Right renal cortex interstitium (tissue), 3 donors: ENCODE measurements at regions not wholly inside any gene's neighbourhood (a gene's known extent, or its start where the extent isn't known, plus 50 kb on each side); places are given as distances from the start of the nearest gene placed in this dataset.

Experiments used
- DNase-seq, 3 donors: peaks; one replicate each; pipeline ENCODE4 v3.0.0-alpha.2; 2013; ENCODE audit warnings: low read depth in 3 of 3, low spot score in 2 of 3

DNA sequence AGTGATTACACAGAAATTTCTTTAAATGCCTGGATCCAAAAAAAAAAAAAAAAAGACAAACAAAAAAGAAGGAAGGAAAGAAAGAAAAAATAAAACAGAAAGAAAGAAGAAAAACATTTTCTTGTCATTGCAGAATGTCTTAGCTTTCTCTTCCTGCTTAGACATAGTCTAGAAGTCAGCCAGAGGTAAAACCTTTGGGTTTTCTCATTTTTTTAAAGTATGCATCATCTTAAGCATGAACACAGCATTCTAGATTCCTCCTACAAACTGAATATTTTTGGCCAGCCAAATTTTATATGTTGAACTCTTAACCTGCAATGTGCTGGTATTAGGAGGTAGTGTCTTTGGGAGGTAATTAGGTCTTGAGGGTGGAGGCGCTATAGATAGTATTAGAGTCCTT, 243.9 kb downstream of the TRIB2 start:
- no peak for DNase-seq

DNA sequence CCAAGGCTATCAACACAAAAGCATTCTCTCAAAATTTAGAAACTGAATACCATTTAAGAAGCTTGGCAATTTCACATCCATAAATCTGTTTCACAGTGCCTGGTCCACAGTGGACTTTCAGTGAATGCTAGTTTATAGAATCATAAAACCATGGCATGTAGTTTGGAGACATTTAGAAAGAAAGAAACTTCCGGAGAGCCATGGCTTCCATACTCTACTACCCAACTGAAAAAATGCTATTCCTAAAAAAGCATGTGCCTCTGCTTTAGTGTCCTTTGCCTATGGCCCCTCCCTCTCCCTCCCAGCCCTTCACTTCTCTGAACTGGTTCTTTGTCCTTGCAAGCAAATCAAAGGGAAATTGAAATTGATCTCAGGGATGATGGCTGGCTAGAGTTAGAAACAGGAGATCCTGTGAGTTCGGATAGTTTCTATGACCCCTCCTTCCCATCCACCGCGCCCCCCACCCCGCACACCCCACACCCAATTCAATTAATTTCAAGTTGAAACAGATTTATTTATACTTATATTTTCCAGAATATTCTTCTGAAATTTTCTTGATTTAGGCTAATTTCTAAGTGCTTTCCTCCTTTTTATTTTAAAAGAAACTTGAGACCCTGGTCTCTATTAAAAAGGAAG, 248.3 kb downstream of the TRIB2 start:
- DNase-seq, result no peak

DNA sequence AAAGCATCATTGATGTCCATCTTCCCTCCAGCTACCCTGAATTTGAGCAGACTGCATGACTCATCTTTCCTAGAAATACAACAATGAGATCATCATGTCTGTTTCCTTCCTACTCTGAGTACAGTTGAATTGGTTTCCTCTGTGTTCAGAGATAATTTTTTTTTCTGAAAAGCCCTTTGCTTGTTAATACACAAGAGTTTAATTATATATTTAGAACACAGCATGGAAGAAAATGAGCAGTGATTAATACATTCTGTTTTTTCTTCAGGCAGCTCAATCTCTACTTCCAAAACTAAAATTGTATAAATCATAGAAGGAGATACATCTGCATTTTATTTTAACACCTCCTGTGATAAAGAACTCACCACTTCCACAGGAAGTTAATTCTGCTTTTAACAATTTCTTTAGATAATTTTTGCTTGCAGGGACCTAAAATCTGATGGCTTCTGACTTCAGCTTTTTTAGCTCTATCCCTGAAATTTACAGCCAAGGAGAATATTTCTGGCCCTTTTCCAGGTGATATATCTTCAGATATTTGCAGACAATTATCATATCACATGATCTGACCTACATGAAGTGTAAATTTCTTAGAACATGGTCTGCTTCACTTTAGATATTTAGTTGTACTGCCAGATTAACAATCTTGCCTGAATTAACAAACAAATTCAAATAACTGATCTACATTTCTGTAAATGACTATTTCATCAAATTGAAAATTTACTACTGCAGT, 249.0 kb downstream of the TRIB2 start:
- no peak for DNase-seq

DNA sequence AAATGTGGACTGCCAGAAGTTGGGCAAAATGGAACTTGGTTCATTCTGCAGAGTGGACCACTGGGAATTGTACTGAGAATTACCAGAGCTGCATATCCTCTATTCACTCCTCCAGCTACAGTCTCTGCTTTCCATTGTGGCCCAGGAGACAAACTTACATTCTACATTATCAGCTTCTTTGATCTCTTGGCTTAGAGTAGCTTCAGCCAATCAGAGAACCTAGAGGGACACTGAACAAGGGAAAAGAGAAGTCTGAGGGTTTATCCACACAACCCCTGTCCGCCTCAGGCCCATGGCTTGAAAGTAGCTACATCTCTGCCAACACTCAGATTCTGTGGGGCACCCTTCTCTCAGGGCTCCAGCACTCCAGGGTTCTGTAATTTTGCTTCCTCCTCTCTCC, 251.1 kb downstream of the TRIB2 start:
- DNase-seq, result no peak

DNA sequence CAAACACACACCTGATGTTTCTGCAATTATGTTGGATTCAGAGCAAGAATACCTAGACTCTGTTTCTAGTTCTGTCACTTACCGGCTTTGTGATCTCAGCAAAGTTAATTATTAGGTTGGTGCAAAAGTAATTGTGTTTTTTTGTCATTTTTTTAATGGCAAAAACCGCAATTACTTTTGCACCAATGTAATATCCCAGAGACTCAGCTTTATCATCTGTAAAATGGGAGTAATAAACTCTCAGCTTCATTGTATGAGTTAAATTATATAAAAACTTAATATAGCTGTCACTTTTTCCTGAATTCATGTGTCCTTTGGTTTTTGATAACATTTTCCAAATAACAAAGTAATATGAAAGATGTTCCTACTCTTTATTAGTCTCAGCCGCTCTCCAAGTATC, 251.7 kb downstream of the TRIB2 start:
- DNase-seq, result no peak

DNA sequence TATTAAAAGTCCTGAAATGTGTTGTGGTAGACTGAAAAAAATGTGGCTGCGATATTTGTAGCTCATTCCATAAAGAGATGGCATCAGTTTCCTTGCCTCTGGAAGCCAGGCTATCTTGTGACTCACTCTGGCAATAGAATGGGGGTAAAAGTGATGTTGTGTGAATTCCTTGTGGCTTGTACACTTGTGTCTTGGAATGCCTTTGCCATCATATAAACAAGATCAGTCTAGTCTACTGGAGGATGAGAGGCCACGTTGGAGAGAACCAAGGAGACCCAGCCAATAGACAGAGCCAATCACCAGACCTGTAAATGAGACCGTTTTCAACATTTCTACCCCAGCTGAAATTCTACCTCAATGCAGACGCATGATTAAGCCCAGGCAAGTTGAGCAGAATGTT, 254.1 kb downstream of the TRIB2 start:
- DNase-seq, result no peak

DNA sequence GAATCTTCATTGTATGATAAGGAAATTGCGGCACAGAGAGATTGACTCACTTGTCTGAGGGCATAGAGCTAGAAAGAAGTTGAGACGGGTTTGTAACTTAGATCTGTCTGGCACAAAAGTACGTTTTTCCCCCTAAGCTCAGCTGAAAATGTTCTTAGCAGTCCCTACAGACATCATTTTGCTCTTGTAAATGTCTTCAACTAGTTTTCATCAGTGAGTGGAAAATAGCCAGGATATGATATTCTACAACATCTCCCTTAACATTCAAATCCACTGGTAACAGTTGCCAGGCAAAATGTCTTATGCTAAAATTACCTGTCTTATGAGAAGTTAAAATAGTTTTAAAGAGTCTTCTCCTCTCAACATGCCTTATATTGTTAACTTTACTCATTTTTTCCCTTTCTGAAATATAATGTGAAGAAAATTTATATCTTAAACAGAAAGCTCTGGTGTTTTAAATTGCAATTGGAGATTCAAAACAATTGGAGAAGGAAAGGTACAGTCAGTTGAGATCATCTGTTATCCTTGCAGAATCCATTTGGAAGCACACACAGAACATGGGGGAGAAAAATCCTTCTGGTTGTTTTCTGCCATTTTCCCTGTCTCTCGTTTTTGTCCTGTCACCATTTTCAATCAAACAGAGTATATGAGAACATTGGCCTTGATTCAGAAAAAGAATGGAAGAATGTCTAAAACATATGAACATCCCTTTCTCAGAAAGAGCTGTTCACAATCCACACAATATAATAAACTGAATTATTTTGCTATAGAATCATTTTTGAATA, 255.0 kb downstream of the TRIB2 start:
- DNase-seq, result no peak

DNA sequence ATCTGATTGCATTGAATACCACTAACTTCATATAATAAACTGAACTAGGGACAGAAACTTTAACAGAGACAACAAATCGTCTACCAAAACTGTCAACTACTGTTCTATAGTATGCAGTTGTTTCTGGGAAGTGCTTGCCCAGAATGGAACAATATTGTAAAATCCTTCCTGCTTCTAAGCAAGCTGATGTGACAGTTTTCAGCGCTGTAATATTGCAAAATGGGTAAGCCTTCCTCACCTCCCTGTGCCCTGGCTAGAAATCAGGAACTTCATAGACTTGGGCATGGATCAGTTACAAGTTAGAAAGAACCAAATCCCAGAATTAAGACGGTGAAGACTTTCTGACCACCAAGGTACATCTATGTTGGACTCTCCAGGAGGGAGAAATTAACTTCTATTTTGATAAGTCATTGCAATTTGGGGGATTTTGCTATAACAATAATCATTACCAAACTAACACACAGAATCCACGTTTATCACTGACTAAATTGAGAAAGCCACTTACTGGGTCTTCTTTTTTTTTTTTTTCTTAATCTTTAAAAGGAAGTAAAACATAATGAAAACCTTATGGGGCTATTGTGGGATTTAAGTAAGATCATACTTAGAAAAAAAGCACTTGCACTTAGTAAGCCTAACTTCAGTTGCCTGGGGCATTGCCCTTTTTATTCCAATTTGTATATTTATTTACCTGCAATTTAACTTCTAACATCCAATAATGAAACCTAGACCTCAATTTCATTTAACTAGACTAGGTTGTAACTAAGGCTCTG, 261.5 kb downstream of the TRIB2 start:
- DNase-seq, result no peak

DNA sequence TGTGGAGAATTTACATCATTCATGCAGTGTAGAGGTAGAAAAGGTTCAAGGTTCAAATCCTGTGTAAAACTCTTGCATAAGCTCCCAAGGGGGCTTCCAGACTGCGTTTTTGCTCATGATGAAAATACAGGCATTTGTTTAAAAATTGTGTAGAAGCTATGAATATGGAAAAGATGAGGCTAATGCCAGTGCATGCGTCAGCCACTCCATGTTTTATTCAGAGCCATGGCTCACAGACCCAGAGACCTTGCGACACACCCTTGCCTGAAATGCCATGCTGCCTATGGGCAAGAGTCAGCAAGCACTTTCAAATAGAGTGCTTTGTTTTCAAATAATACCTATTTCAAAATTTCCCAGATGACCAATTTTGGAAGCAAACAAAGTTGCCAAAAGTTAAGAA, 262.3 kb downstream of the TRIB2 start:
- DNase-seq, result no peak

DNA sequence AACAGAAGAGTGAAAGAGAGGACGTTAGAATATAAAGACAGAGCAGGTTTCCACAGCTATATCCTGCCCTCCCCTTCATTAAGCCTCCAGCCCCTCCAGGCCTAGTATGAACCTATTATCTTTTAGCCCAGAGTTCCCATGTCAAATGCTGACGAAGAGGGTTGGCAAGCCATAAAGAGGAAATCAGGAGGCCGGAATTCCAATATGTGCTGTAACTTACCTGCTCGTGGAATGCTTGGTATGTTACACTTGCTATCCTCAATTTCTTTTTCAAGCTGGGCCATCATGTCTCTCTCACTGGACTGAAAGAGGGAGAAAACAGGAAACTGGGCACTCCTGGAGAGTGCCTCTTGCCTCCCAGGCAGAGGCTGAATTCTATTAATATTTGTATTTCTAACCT, 264.1 kb downstream of the TRIB2 start:
- DNase-seq, result no peak

DNA sequence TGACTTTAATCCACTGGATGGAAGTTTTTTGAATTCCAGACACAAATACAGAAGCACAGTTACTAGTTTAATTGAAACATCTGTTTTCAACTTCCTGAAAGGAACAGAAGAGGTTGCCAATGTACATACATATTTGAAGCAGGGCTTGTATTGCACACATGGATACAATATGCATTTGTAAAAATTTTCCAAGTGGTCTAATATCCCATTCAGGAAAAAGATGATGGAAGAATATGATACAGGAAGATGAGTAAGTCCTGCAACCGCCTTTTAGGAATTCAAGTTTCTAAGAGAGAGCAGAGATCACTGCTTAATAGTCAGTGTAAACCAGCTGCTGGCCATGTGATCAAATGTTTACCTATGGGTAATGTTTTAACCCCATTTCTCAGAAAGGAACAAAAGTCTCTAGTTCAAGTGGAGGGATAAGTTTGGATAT, 265.4 kb downstream of the TRIB2 start:
- no peak for DNase-seq

DNA sequence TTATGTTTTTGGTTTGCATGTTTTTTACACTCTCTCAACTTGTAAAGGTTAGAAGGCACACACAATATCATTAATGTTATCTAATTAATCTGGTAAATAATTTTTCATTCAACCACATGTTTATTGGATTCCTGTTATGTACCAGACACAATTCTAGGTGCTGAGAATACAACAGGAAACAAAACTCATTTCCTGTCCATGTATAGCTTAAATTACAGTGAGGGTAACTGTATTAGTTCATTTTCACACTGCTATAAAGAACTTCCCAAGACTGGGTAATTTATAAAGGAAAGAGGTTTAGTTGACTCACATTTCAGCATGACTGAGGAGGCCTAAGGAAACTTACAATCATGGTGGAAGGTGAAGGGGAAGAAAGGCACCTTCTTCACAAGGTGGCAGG, 270.5 kb downstream of the TRIB2 start:
- no peak for DNase-seq

DNA sequence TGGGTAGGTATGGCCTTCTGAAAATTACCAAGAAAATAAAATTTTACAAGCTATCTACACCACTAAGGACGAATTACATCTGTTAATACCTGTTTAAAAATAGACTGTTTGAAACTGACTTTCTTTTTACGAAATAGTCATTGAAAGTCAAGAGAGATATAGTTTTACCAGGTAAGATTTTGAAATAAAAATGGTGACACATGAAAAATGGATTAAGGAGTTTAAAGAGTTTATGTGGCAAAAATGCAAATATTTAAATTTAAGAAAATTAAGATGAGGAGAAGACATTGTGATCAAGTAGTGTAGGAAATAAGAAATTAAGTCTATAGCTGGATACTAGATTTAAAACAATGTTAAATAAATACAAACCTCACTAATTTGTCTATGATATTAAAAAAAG, 271.5 kb downstream of the TRIB2 start:
- no peak for DNase-seq

DNA sequence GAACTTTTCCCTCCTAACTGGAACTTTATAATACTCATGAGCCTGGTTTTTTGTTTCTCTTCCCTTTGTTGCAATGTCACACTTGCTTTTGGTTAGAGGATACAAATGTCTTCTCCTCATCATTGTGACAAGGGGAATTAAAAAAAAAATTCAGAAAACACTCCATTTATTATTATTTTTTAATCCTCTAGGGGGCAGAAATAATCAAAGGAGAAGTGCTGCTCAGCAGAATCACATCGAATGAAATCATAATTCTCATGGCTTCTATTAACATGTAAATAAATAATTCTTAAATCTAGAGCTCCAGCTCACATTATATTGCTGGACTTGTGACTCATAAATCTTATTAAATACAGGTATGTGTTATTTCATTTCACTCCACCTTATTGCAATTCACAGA, 273.8 kb downstream of the TRIB2 start:
- no peak for DNase-seq

DNA sequence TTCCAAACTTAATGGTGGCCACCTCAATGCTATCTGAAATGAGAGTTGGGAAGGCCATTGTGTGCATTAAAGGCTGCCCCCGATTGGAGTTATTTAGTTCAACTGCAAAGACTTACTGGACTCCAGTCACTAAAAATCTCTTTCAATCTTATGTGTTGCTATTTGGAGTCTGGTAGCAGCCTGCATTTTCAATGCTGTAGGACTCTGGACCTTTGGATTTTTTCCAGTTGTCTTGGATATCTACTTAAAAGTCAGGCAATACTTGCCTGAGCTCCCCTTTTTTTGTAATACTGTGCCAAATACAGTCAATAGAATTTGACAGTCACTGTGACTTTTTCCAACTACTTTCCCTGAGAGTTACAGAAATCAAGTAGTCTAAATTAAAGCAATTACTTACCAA, 281.9 kb downstream of the TRIB2 start:
- DNase-seq, result no peak

DNA sequence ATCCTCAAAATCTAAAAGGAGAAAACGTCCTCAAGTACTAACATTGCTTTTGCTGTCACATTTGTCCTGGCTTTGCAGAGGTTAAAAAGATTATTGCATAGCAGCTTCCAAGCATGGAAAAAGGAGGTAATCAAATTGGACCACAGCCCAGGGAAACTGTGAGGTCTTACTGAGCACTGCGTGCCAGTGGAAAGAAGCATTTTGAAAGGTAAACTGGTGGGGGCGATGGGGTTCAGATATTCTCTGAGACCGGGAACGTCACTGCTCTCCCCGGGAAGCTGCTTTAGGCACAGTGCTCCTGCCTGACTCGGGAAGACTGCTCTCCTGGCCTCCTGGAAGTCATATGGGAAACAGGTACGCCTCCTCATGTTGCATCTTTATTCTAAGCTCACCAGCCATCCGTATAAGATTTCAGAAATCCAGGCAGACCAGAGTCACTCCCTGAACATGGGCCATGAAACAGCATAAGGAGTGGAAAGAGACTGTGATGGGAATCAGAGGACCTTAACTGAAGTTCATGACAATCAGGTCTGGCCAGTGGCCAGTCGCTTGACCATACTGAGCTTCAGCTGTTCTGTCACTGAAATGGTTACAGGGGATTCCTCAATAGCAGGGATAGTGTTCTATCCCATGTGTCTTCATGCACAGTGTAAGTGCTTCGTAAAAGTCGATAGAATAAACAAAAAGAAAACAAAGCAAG, 284.1 kb downstream of the TRIB2 start:
- no peak for DNase-seq

DNA sequence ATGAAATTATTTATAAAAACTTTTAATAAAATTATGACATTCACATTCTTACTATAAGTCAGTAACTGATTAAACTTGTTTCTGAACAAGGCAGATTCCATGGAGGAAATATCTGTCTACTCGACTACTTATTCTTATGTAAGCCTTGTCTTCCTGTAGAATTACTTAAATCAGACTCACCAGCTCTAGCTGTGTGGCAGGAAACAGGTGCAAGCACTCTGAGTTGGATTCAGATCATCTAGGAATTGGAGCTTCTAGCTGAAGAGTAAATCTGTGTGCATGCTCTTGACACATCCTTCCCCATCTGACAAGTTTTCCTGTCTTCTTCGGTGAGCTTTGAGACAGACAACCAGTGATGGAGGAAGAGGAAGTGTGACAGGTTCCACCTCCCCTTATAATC, 284.7 kb downstream of the TRIB2 start:
- DNase-seq, result no peak

DNA sequence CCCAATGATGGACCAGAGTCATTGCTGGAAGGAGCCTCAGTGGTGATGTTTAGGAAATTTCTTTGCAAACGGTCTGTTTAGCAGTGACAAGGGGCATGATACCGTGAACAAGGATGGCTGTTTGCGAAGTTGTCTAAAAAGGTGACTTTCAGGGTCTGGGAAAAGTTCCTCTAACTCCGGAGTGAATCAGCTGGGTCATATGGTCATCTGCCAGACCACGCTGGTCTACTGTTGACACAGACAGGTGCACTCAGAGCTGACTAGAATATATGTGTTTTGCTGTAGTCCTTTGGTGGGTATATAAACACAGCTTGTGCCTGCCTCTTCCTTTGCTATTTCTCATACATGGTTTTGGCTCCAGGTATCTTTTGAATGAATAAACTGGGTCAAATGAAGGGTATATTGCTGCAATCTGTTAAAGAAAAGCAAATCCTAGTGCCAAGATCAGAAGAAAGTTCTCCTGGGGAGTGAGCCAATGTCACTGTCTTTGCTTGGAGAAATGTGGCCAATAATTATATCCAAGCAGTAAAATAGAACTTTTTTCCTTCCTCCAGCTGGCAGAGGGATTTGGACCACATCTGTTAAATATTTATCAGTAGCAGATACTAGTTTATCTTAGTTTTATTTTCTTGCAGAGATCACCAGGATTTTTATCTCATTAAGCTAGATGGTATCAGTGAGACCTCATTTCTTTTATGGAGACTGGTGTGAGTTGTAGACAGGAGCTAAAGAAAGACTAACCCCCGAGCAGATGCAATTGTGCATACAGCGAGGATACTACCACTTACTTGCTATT, 286.0 kb downstream of the TRIB2 start:
- DNase-seq, result no peak

DNA sequence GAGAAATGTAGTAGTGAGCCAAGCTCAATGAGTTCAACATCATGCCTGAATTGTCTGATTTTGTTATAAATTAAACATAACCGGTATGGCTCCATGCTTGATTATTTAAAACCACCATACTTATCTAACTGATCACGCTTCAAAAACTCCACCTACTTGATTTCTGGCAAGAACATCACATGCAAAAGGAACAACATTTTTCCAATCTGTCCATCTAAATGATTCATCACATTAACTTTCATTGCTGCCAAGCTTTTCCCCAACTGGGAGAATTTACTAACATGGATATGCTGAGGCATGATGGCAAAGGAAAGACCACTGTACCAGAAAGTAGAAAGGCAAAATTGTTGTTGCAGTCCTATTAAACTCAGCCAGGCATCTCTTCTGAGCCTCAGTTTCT, 286.8 kb downstream of the TRIB2 start:
- DNase-seq, result no peak

DNA sequence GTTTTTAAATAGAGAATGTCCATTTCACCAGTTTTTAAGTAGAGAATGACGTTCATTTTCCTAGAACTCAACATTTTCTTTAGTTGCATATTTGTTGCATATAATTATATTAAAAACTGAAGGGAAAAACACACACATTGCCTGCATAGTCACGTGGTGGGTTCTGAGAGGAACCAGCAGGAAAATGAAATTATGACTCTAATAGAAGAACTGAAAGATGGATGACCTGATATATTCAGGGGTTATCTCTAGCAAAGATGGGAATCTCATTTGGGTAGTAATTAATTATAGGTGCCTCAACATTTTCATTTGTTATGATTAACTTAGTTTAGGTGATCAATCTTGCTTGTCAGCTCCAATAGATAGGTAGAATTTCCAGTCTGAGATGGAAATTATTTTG, 288.3 kb downstream of the TRIB2 start:
- DNase-seq, result no peak
